HFFc6 (cell line): ENCODE measurements at regions not wholly inside any gene's neighbourhood (a gene's known extent, or its start where the extent isn't known, plus 50 kb on each side); places are given as distances from the start of the nearest gene placed in this dataset.

Experiments
- DNase-seq: peaks from one replicate; pipeline ENCODE4 v3.0.0-alpha.2; 2018
- H3K27ac Mint-ChIP-seq: 2 replicates; pipeline ENCODE4 v1.8.0; 2020; ENCODE audit warnings: mild to moderate bottlenecking, mixed read lengths
- H3K27me3 Mint-ChIP-seq: 2 replicates; pipeline ENCODE4 v1.8.0; 2021; ENCODE audit warnings: mild to moderate bottlenecking, moderate library complexity, mixed read lengths; ENCODE audit not compliant: insufficient read depth
- H3K36me3 Mint-ChIP-seq: 2 replicates; pipeline ENCODE4 v1.8.0; 2021; ENCODE audit warnings: low read depth, mixed read lengths
- H3K4me1 Mint-ChIP-seq: 2 replicates; pipeline ENCODE4 v1.8.0; 2020; ENCODE audit warnings: low read depth, mixed read lengths
- H3K4me3 Mint-ChIP-seq: 2 replicates; pipeline ENCODE4 v1.8.0; 2020; ENCODE audit warnings: mild to moderate bottlenecking, moderate library complexity, mixed read lengths
- H3K9me3 Mint-ChIP-seq: 2 replicates; pipeline ENCODE4 v1.8.0; 2020; ENCODE audit warnings: mild to moderate bottlenecking, mixed read lengths
- TF ChIP-seq, protein P1 (sequence below): fragments of 200-600 bp; sonication (generic); IDR thresholded peaks from 2 replicates; pipeline ENCODE4 v1.5.0; 2021; ENCODE audit warnings: antibody characterized with exemption, mild to moderate bottlenecking

DNA sequence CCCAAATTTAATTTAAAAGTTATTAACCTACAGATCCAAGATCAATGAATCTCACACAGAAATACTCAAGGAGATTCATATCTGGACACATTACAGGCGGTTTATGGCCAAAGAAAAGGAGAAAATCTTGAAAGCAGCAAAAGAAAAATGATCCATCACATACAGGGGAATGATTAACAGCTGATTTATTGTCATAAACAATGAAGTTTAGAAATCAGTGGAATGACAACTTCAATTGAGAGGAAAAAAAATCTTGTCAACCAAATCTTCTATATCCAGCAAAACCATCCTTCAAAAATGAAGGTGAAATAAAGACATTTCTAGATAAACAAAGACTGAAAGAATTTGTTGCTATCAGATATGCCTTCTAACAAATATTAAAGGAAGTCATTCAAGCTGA, 156.2 kb upstream of the SEMA6D start:
- no peaks in the 10 kb centered on the region for H3K4me1 Mint-ChIP-seq
- H3K9me3 Mint-ChIP-seq = peaks cover 13% of the 10 kb centered on the region
- 0 out of 2 replicates have a peak, but pooled peaks cover 7% of the 10 kb centered on the region for H3K36me3 Mint-ChIP-seq
- no peak overlapping the region for H3K27ac Mint-ChIP-seq
- no peak overlapping the region for H3K4me3 Mint-ChIP-seq
- TF ChIP-seq, protein P1, sequence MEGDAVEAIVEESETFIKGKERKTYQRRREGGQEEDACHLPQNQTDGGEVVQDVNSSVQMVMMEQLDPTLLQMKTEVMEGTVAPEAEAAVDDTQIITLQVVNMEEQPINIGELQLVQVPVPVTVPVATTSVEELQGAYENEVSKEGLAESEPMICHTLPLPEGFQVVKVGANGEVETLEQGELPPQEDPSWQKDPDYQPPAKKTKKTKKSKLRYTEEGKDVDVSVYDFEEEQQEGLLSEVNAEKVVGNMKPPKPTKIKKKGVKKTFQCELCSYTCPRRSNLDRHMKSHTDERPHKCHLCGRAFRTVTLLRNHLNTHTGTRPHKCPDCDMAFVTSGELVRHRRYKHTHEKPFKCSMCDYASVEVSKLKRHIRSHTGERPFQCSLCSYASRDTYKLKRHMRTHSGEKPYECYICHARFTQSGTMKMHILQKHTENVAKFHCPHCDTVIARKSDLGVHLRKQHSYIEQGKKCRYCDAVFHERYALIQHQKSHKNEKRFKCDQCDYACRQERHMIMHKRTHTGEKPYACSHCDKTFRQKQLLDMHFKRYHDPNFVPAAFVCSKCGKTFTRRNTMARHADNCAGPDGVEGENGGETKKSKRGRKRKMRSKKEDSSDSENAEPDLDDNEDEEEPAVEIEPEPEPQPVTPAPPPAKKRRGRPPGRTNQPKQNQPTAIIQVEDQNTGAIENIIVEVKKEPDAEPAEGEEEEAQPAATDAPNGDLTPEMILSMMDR = no peak
- no peaks in the 10 kb centered on the region; the same call in 1 of the 2 replicates for H3K27me3 Mint-ChIP-seq
- DNase-seq = no peak

DNA sequence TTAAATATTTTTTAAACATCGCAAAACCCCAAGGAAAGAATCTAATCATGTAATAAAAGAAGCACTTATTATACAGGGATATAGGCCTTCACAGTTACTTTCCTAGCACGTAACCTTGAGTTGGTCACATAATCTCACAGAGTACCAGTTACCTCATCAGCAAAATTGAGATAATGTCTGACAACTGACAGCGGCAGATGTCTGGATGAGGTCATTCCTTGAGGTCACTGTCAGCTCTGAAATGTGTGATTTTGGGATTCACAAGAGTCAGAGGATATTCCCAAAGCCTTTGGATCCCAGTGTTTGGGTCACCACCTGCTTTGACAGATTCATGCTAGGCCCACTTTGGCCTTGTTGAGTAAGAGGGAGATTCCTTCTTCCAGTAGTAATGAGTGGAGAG, 151.4 kb upstream of the SEMA6D start:
- Mint-ChIP-seq H3K36me3 (no peaks in the 10 kb centered on the region), H3K4me3 (no peak overlapping the region), H3K27me3 (peaks cover 2% of the 10 kb centered on the region; the same call in 1 of the 2 replicates), H3K9me3 (peaks cover 2% of the 10 kb centered on the region; the same call in 1 of the 2 replicates), H3K4me1 (no peaks in the 10 kb centered on the region), H3K27ac (no peak overlapping the region)
- DNase-seq = no peak
- TF ChIP-seq, protein P1 = no peak

DNA sequence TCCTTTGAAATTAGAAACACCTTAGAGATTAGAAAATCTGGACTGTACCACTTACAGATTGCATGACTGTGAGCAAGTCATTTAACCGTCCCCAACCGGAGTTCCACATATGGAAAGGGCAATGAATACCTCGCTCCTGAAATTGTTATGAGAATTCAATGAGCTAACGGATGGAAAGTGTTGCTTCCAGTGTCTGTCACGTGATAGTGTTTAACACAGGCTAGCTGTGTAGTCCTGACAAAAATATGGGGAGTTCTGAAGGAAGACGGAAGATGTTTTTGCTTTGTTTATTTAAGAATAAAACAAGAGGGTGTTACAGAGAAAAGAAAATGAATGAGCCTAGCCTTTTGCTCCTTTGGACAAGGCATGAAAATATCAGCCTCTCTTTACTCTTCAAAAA, 150.7 kb upstream of the SEMA6D start:
- Mint-ChIP-seq H3K27me3 (peaks cover 2% of the 10 kb centered on the region; the same call in 1 of the 2 replicates), H3K4me1 (no peaks in the 10 kb centered on the region), H3K36me3 (no peaks in the 10 kb centered on the region), H3K4me3 (no peak overlapping the region), H3K9me3 (no peaks in the 10 kb centered on the region), H3K27ac (no peak overlapping the region)
- TF ChIP-seq, protein P1 = no peak
- DNase-seq = no peak

DNA sequence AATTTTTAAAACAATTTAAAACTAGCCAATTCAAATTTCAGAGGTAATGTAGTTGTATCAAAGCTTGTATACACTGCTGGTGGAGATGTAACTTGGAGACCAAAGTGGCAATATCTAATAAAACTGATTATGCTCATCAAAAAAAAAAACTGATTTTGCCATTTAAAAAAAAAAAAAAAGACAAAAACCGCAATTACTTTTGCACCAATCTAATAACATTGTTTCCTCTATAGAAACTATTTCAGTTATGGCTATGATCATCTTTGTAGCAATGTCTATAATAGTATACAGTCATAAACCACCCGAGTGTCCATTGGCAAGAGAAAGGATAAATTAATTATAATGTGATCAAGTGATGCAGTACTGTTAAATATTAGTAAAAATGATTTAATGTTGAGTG, 149.3 kb upstream of the SEMA6D start:
- H3K9me3 Mint-ChIP-seq = no peaks in the 10 kb centered on the region
- no peak overlapping the region for H3K27ac Mint-ChIP-seq
- peaks cover 4% of the 10 kb centered on the region; the same call in 1 of the 2 replicates for H3K27me3 Mint-ChIP-seq
- H3K36me3 Mint-ChIP-seq = no peaks in the 10 kb centered on the region
- DNase-seq = no peak
- TF ChIP-seq, protein P1 = no peak
- H3K4me1 Mint-ChIP-seq = no peaks in the 10 kb centered on the region
- no peak overlapping the region for H3K4me3 Mint-ChIP-seq

DNA sequence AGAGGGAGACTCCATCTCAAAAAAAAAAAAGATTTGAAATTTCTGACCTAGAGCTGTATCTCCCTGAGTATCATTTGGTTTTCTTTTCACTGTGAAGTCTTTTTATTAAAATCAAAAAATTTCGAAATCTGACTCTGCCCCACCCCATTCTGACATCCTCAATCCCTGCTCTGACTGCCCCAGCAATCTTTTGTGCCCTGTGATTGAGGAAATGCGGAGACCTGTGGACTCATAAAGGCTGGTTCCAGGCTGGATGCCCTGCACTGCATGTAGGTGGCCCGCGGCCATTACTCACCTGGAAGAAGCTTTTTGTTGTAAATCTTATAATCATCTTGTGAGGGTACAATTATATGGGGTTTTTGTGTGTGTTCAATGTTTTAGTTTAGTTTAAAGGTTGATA, 147.3 kb upstream of the SEMA6D start:
- Mint-ChIP-seq H3K9me3 (no peaks in the 10 kb centered on the region; the same call in 1 of the 2 replicates), H3K4me1 (peaks cover 5% of the 10 kb centered on the region), H3K4me3 (no peak overlapping the region), H3K36me3 (no peaks in the 10 kb centered on the region), H3K27me3 (peaks cover 4% of the 10 kb centered on the region; the same call in 1 of the 2 replicates), H3K27ac (no peak overlapping the region)
- TF ChIP-seq, protein P1 = no peak
- DNase-seq = no peak

- H3K4me3 Mint-ChIP-seq = no peak overlapping the region
- no peak overlapping the region for H3K27ac Mint-ChIP-seq
- no peaks in the 10 kb centered on the region for H3K36me3 Mint-ChIP-seq
- no peaks in the 10 kb centered on the region; the same call in 1 of the 2 replicates for H3K9me3 Mint-ChIP-seq
- H3K4me1 Mint-ChIP-seq = peaks cover 9% of the 10 kb centered on the region
- TF ChIP-seq, protein P1 = no peak
- peaks cover 4% of the 10 kb centered on the region; the same call in 1 of the 2 replicates for H3K27me3 Mint-ChIP-seq
- no peak for DNase-seq
Observed at GRCh38 chr15:47570451-47570850, 146.9 kb upstream of the SEMA6D start.
